HG03108 (cell line): ENCODE measurements at regions not wholly inside any gene's neighbourhood (a gene's known extent, or its start where the extent isn't known, plus 50 kb on each side); places are given as distances from the start of the nearest gene placed in this dataset.
"Not testable (repeated sequence)": the region's sequence is repeated elsewhere in the genome, so short reads cannot be mapped to it uniquely, and the experiment has no call there.

Experiments used
- ATAC-seq: cut with Tn5 transposase; IDR thresholded peaks from one replicate; pipeline ENCODE4 v1.9.1; 2021; ENCODE audit warnings: moderate library complexity; ENCODE audit not compliant: unreplicated experiment

GRCh38 chr15:55126111-55126510 lies 70.6 kb downstream of the RSL24D1 start:
- no peak for ATAC-seq

GRCh38 chr15:55124616-55125015 lies 72.1 kb downstream of the RSL24D1 start:
- ATAC-seq: no peak

DNA sequence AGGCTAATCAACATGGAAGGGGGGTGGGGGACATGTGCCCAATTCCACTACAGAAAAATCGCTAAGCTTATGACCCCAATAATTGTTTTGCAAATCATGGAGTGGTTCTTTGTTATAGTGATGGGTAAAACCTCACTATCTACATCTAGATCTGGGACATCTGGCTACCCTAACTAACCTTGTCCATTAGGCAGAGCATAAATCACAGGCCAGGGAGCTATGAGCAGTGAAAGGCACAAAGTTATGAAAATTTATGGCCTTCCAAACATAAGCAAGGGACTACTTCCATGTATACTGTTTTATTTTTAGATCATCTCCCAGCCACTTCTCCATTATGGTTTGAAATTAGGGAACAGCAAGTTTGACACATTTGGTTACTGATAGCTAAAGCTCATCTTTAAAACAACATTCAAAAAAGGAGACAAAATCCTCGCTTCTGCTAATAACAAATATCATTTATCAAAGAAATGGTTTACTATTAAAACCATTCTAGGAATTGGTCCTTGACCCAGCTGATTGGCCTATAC lies 78.3 kb downstream of the RSL24D1 start:
- no peak for ATAC-seq

- no peak for ATAC-seq
Measured at GRCh38 chr15:55116636-55117035, 80.1 kb downstream of the RSL24D1 start.

DNA sequence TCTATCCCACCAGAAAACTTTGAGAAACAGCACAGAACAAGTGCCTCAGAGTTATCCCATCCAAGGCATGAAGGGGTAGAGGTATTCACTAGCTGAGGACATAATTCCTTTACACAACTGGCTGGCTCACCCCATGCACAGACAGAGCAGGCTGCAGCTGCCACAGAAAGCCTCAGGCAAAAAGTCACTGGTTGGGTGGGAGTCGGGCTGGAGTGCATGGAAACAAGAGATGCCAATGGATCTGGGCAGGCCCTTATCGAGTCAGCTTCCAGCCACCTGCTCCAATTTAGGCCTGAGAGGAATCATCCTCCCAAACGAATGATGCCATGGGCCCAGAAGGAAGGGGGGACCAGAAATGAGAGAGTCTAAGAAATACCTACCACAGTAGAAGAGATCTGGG lies 83.0 kb downstream of the RSL24D1 start:
- no peak for ATAC-seq

- no peak for ATAC-seq
Measured at GRCh38 chr15:55112706-55113105, 84.0 kb downstream of the RSL24D1 start.

GRCh38 chr15:55110446-55110845 lies 86.3 kb downstream of the RSL24D1 start:
- no peak for ATAC-seq

DNA sequence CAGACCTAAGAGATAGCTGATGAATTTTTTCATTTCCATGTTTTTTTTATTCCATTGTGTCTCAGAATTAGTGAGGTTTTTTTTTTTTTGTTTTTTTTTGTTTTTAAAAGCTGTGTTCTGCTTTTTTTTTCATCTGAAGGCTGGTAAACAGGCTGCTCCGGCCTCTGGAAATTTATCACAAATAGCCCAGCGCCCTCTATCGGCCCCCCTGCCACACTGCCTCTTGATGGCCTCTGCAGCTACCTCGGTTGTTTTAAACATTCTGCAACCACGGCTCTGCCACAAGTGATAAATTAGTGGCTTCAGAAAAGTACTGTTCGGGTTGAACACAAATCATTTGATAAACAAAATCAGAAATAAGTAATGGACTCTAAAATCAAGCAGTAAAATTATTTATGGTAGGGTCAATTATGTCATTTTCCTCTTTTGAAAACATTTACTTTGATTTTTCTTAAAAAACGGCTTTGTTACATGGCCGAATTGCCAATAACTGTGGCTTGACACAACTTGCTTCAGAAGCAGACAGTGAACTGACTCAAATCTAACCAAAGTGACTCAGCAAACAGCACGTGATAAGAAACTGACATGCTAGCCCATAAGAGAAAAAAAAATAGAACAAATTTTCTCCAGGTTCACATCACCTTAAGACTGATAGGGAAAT lies 87.8 kb downstream of the RSL24D1 start:
- peak; percentile 54 for ATAC-seq

DNA sequence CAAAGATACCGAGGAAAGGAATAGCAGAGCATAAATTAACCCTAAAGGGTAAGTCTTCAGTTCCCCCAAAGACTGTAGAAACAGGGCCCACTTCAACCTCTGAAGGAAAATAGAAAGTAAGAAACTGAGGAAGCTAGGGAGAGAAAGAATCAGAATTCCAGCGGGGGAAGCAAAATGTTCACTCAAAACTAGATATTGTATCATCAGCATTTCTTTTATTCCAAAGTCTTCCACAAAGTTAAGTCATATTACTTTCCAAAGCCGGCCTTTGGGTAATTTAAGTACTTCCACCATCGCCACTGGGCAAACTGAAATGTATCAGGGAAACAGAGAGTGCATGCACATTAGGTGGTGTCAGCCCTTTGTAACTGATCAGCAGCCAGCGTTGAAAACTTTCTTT lies 88.3 kb downstream of the RSL24D1 start:
- no peak for ATAC-seq

DNA sequence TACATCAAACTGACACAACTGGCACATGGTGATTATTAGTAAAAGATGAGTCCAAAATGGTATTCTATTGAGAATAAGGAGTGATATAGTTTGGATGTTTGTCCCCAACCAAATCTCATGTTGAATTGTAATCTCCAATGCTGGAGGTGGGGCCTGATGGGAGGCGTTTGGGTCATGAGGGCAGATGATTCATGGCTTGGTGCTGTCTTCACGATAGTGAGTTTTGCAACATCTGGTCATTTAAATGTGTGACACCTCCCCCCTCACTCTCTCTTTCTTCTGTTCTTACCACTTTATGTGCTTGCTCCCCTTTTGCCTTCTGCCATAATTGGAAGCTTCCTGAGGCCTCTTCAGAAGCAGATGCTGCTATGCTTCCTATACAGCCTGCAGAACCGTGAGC lies 90.6 kb downstream of the RSL24D1 start:
- ATAC-seq: no peak

DNA sequence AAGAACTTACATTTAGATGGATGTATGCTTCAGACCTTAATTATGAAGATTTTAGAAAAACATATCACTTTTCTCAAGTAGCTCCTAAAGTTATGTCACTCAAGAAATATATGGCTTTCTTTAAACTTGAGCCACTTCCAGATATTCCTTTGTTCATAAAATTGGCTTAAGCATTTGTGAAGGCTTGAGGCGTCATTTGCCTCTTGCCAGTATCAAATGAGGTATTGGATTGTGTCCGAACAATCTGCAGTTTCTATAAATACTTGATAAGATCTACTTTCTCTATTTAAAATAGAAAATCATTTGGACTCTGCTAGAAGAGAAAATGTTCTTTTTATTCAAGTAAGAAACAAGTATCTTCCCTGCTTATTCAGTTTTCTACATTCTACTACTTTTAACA lies 102.6 kb downstream of the RSL24D1 start:
- no peak for ATAC-seq

- no peak for ATAC-seq
Measured at GRCh38 chr15:55088207-55088606, 108.5 kb downstream of the RSL24D1 start.

DNA sequence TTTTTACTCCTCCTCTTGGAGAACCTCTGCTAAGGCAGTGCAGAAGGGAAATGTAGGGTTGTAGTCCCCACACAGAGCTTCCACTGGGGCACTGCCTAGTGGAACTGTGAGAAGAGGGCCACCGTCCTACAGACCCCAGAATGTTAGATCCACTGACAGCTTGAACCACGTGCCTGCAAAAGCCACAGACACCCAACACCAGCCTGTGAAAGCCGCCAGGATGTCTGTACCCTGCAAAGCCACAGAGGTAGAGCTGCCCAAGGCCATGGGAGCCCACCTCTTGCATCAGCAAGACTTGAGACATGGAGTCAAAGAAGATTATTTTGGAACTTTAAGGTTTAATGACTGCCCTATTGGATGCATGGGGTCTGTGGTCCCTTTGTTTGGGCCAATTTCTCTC lies 112.1 kb downstream of the RSL24D1 start:
- ATAC-seq: no peak

GRCh38 chr15:55084216-55084615 lies 112.5 kb downstream of the RSL24D1 start:
- no peak for ATAC-seq

- ATAC-seq: not testable (repeated sequence)
Measured at GRCh38 chr15:55077052-55077451, 119.7 kb downstream of the RSL24D1 start.

DNA sequence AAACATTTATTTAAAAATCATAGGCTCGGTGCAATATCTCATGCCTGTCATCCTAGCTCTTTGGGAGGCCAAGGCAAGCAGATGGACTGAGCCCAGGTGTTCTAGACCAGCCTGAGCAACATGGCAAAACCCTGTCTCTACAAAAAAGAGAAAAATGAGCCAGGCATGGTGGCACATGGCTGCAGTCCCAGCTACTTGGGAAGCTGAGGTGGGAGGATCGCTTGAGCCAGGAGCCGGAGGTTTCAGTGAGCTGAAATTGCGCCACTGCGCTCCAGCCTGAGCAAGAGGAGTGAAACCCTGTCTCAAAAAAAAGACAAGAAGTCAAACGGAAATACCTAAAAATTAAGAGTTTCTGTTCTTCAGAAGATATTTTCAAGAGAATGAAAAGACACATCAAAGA lies 122.3 kb downstream of the RSL24D1 start:
- no peak for ATAC-seq

GRCh38 chr15:55063970-55064369 lies 132.8 kb downstream of the RSL24D1 start:
- not testable (repeated sequence) for ATAC-seq

- no peak for ATAC-seq
Measured at GRCh38 chr15:55060836-55061235, 135.9 kb downstream of the RSL24D1 start.

DNA sequence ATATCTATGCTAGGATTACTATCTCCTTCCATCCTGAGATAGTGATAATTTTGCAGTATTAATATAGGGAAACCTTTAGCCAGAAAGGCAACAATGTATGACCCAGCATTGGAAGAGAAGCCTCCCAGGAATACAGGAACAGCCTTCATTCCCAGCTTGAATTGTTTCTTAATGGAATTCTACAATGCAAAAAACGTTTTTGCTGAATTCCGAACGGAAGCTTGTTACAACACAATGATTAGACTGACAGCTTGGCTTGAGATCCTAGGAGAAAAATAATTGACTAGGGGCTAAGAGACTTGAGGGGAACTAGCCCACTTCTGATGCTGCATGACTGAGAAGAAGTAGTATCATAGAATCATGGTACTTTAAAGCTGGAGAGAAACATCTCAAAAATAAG lies 140.2 kb downstream of the RSL24D1 start:
- ATAC-seq: no peak

DNA sequence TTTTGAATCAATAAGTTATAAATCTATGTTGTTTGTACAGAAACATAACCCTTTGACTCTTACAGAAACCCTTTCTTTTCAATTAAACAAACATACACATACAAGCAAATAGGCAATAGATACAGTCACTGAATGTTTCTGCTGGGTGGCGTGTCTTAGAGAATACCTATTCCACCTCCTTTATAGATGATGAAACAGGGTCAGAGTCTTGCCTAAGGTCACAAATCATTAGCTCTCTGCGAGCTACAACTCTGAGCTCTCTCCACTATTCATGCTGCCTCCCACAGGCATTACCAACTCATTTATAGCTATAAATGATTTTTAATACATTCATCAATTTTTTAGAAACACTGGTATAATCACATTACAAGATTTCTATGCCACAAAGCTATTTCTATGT lies 152.6 kb downstream of the RSL24D1 start:
- ATAC-seq: no peak

DNA sequence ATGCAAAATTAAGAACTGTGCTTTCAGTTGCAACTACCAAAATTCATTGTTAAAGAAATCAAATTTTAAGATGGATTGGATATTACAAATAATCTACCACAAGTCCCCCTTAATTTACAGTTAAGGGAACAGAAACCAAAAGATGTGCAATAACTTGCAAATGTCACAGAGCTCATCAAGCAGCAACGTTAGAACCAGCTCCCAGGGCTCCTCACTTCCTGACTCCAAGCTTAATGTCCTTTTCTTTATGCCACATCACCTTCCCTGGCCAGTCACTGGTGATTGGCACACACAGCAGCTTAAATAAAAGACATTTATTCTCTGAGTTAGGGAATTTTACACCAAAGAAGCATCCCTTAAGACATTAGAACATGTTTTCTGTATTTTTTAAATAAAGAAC lies 159.7 kb downstream of the RSL24D1 start:
- ATAC-seq: no peak

DNA sequence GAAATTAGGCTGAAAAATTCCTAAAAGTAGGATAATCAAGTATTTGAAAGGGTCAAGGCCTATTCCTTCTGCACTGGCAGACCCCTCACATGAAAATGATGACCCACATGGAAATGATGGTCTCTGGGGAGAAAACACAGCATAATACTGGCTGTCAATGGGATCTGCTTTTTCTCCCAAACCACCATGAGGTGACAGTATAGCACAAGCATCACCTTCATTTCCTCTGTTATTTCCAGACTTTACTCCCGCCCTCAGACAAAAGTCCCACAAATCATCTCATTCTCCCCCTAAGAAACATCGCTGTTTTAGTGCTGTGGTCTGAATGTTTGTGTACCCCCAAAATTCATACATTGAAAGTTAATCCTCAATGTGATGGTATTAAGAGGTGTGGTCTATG lies 161.0 kb downstream of the RSL24D1 start:
- no peak for ATAC-seq

- no peak for ATAC-seq
Measured at GRCh38 chr15:55033574-55033973, 163.2 kb downstream of the RSL24D1 start.
